Parathyroid adenoma (tissue), 2 donors: ENCODE measurements at regions not wholly inside any gene's neighbourhood (a gene's known extent, or its start where the extent isn't known, plus 50 kb on each side); places are given as distances from the start of the nearest gene placed in this dataset.

Experiments
- H2AFZ ChIP-seq: fragments of 300-600 bp; sonication (generic); one replicate; pipeline ENCODE4 v1.7.0; 2017; ENCODE audit warnings: antibody characterized with exemption, mild to moderate bottlenecking
- H3K27ac ChIP-seq: fragments of 300-600 bp; sonication (generic); one replicate; pipeline ENCODE4 v1.7.0; 2017
- H3K27me3 ChIP-seq: fragments of 300-600 bp; sonication (generic); one replicate; pipeline ENCODE4 v1.7.0; 2017; ENCODE audit warnings: low read length; ENCODE audit not compliant: control insufficient read depth, insufficient read depth
- H3K36me3 ChIP-seq: fragments of 300-600 bp; sonication (generic); one replicate; pipeline ENCODE4 v1.7.0; 2017; ENCODE audit warnings: low read length; ENCODE audit not compliant: control insufficient read depth, insufficient read depth
- H3K4me1 ChIP-seq: fragments of 300-600 bp; sonication (generic); one replicate; pipeline ENCODE4 v1.7.0; 2017; ENCODE audit warnings: control low read depth
- H3K4me2 ChIP-seq: fragments of 300-600 bp; sonication (generic); one replicate; pipeline ENCODE4 v1.7.0; 2017; ENCODE audit warnings: low read length
- H3K4me3 ChIP-seq: fragments of 300-600 bp; sonication (generic); one replicate; pipeline ENCODE4 v1.7.0; 2017; ENCODE audit warnings: low read depth, low read length
- H3K79me2 ChIP-seq: fragments of 300-600 bp; sonication (generic); one replicate; pipeline ENCODE4 v1.7.0; 2017; ENCODE audit warnings: control low read depth
- H3K9ac ChIP-seq: fragments of 300-600 bp; sonication (generic); one replicate; pipeline ENCODE4 v1.7.0; 2017; ENCODE audit warnings: mild to moderate bottlenecking
- H3K9me3 ChIP-seq: fragments of 300-600 bp; sonication (generic); one replicate; pipeline ENCODE4 v1.7.0; 2017; ENCODE audit warnings: low read length; ENCODE audit not compliant: control insufficient read depth
- TF ChIP-seq, protein P1 (sequence below): fragments of 300-600 bp; sonication (generic); IDR thresholded peaks from one replicate; pipeline ENCODE4 v1.7.0; 2017; ENCODE audit warnings: antibody characterized with exemption, mild to moderate bottlenecking
- donor health status: primary hyperparathyroidism.

- no peak overlapping the region for H2AFZ ChIP-seq
- H3K4me1 ChIP-seq, result no peaks in the 10 kb centered on the region
- H3K4me2 ChIP-seq, result no peak overlapping the region
- no peaks in the 10 kb centered on the region for H3K36me3 ChIP-seq
- H3K27ac ChIP-seq, result no peak overlapping the region
- no peak overlapping the region for H3K4me3 ChIP-seq
- no peaks in the 10 kb centered on the region for H3K9me3 ChIP-seq
- H3K79me2 ChIP-seq, result no peaks in the 10 kb centered on the region
- H3K9ac ChIP-seq, result no peak overlapping the region
- TF ChIP-seq, protein P1, sequence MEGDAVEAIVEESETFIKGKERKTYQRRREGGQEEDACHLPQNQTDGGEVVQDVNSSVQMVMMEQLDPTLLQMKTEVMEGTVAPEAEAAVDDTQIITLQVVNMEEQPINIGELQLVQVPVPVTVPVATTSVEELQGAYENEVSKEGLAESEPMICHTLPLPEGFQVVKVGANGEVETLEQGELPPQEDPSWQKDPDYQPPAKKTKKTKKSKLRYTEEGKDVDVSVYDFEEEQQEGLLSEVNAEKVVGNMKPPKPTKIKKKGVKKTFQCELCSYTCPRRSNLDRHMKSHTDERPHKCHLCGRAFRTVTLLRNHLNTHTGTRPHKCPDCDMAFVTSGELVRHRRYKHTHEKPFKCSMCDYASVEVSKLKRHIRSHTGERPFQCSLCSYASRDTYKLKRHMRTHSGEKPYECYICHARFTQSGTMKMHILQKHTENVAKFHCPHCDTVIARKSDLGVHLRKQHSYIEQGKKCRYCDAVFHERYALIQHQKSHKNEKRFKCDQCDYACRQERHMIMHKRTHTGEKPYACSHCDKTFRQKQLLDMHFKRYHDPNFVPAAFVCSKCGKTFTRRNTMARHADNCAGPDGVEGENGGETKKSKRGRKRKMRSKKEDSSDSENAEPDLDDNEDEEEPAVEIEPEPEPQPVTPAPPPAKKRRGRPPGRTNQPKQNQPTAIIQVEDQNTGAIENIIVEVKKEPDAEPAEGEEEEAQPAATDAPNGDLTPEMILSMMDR, result no peak
- no peaks in the 10 kb centered on the region for H3K27me3 ChIP-seq
Measured at GRCh38 chr2:2919026-2919425, 458.6 kb downstream of the EIPR1 start.

- TF ChIP-seq, protein P1, result no peak
- H3K27me3 ChIP-seq, result no peaks in the 10 kb centered on the region
- H3K27ac ChIP-seq, result no peak overlapping the region
- H3K4me1 ChIP-seq, result no peaks in the 10 kb centered on the region
- no peaks in the 10 kb centered on the region for H3K79me2 ChIP-seq
- H3K9me3 ChIP-seq, result no peaks in the 10 kb centered on the region
- H3K36me3 ChIP-seq, result no peaks in the 10 kb centered on the region
- no peak overlapping the region for H3K4me3 ChIP-seq
- no peak overlapping the region for H3K4me2 ChIP-seq
- no peak overlapping the region for H2AFZ ChIP-seq
- H3K9ac ChIP-seq, result no peak overlapping the region
Measured at GRCh38 chr2:2916621-2917020, 461.0 kb downstream of the EIPR1 start.

GRCh38 chr2:2914252-2914651 is 463.4 kb downstream of the EIPR1 start:
- Histone ChIP-seq H3K9ac (no peak overlapping the region), H3K4me2 (no peak overlapping the region), H3K79me2 (no peaks in the 10 kb centered on the region), H3K36me3 (no peaks in the 10 kb centered on the region), H2AFZ (no peak overlapping the region), H3K27ac (no peak overlapping the region), H3K9me3 (no peaks in the 10 kb centered on the region), H3K4me1 (no peaks in the 10 kb centered on the region), H3K4me3 (no peak overlapping the region), H3K27me3 (no peaks in the 10 kb centered on the region)
- TF ChIP-seq, protein P1, result no peak

- Histone ChIP-seq H3K9me3 (no peaks in the 10 kb centered on the region), H3K9ac (no peak overlapping the region), H3K4me2 (no peak overlapping the region), H3K4me3 (no peak overlapping the region), H3K79me2 (no peaks in the 10 kb centered on the region), H3K36me3 (no peaks in the 10 kb centered on the region), H3K4me1 (no peaks in the 10 kb centered on the region), H2AFZ (no peak overlapping the region), H3K27ac (no peak overlapping the region), H3K27me3 (no peaks in the 10 kb centered on the region)
- TF ChIP-seq, protein P1, result no peak
Measured at GRCh38 chr2:2913601-2914120, 464.0 kb downstream of the EIPR1 start.

- Histone ChIP-seq H3K4me2 (no peak overlapping the region), H3K79me2 (no peaks in the 10 kb centered on the region), H3K9me3 (no peaks in the 10 kb centered on the region), H3K9ac (no peak overlapping the region), H3K27ac (no peak overlapping the region), H3K27me3 (no peaks in the 10 kb centered on the region), H2AFZ (no peak overlapping the region), H3K4me3 (no peak overlapping the region), H3K36me3 (no peaks in the 10 kb centered on the region), H3K4me1 (no peaks in the 10 kb centered on the region)
- TF ChIP-seq, protein P1, result no peak
Measured at GRCh38 chr2:2912731-2913130, 464.9 kb downstream of the EIPR1 start.
